PC-3 (cell line): ENCODE measurements at regions not wholly inside any gene's neighbourhood (a gene's known extent, or its start where the extent isn't known, plus 50 kb on each side); places are given as distances from the start of the nearest gene placed in this dataset.

ENCODE experiments used
- ATAC-seq: fragments of 200-7000 bp; cut with Tn5 transposase; 2 replicates; pipeline ENCODE4 v1.9.1; 2020; ENCODE audit warnings: mild to moderate bottlenecking, moderate library complexity
- BruUV-seq: library from RNA; stranded (reverse); fragments of 400-500 nt; replicated peaks from 2 replicates; lab custom pipeline; 2021; lab: Mats Ljungman, UMichigan
- CTCF ChIA-PET: fragments of 300-600 bp; sonication (Branson Sonifier 250); formaldehyde crosslinking; loops from one replicate; lab custom pipeline; 2022; ENCODE audit warnings: antibody characterized with exemption; lab: Charles Lee
- POLR2A ChIA-PET: fragments of 300-600 bp; sonication (Branson Sonifier 250); formaldehyde crosslinking; loops from one replicate; lab custom pipeline; 2022; ENCODE audit warnings: antibody characterized with exemption; ENCODE audit not compliant: unreplicated experiment; lab: Charles Lee
- DNase-seq: peaks from one replicate; pipeline ENCODE4 v3.0.0-alpha.2; 2015
- H2AFZ ChIP-seq: fragments of 300-600 bp; sonication (generic); 2 replicates; pipeline ENCODE4 v1.6.0; 2016; ENCODE audit warnings: antibody characterized with exemption, low read length
- H3F3A ChIP-seq: fragments of 300-600 bp; sonication (generic); one replicate; pipeline ENCODE4 v1.6.0; 2017; ENCODE audit warnings: antibody characterized with exemption, low read length, control low read depth, mild to moderate bottlenecking; ENCODE audit not compliant: unreplicated experiment
- H3K27ac ChIP-seq: fragments of 300-600 bp; sonication (generic); 2 replicates; pipeline ENCODE4 v1.5.1; 2016; ENCODE audit warnings: mild to moderate bottlenecking, low read length
- H3K27me3 ChIP-seq: fragments of 300-600 bp; sonication (generic); 2 replicates; pipeline ENCODE4 v1.6.1; 2016; ENCODE audit warnings: low read length, mixed read lengths
- H3K36me3 ChIP-seq: fragments of 300-600 bp; sonication (generic); 2 replicates; pipeline ENCODE4 v1.6.1; 2016; ENCODE audit warnings: low read depth, mixed run types, low read length, mixed read lengths
- H3K4me1 ChIP-seq: fragments of 300-600 bp; sonication (generic); 2 replicates; pipeline ENCODE4 v1.5.1; 2016; ENCODE audit warnings: low read length; ENCODE audit not compliant: insufficient read depth
- H3K4me2 ChIP-seq: fragments of 300-600 bp; sonication (generic); 2 replicates; pipeline ENCODE4 v1.6.0; 2016; ENCODE audit warnings: low read length
- H3K4me3 ChIP-seq: fragments of 300-600 bp; sonication (generic); 2 replicates; pipeline ENCODE4 v1.5.1; 2016; ENCODE audit warnings: mild to moderate bottlenecking, low read length, mixed read lengths
- H3K79me2 ChIP-seq: fragments of 300-600 bp; sonication (generic); 2 replicates; pipeline ENCODE4 v1.6.1; 2017; ENCODE audit warnings: low read length, mixed read lengths
- H3K9ac ChIP-seq: fragments of 300-600 bp; sonication (generic); 2 replicates; pipeline ENCODE4 v1.6.0; 2016; ENCODE audit warnings: mild to moderate bottlenecking, low read length
- H3K9me2 ChIP-seq: fragments of 300-600 bp; sonication (generic); replicated peaks from 2 replicates; pipeline ENCODE4 v1.6.1; 2016; ENCODE audit warnings: mixed run types, low read length, mixed read lengths
- H3K9me3 ChIP-seq: fragments of 300-600 bp; sonication (generic); 2 replicates; pipeline ENCODE4 v1.6.1; 2016; ENCODE audit warnings: low read length, mixed read lengths
- H4K20me1 ChIP-seq: fragments of 300-600 bp; sonication (generic); 2 replicates; pipeline ENCODE4 v1.6.1; 2016; ENCODE audit warnings: low read length, mixed read lengths
- EZH2 ChIP-seq: fragments of 300-600 bp; sonication (generic); IDR thresholded peaks from one replicate; pipeline ENCODE4 v1.6.1; 2017; ENCODE audit warnings: antibody characterized with exemption, mild to moderate bottlenecking, low read length; ENCODE audit not compliant: unreplicated experiment
- EZH2phosphoT487 ChIP-seq: fragments of 300-600 bp; sonication (generic); IDR thresholded peaks from 2 replicates; pipeline ENCODE4 v1.6.1; 2018; ENCODE audit warnings: mild to moderate bottlenecking, antibody characterized with exemption, low read length, borderline replicate concordance
- intact Hi-C: fragments of 100-400 bp; cut with micrococcal nuclease; formaldehyde crosslinking; loops from 2 replicates; pipeline ENCODE4 v1.9.0; 2023
- TF ChIP-seq, protein P1 (sequence below): fragments of 300-600 bp; sonication (generic); conservative IDR thresholded peaks from 2 replicates; pipeline ENCODE4 v1.5.1; 2017; ENCODE audit warnings: antibody characterized with exemption, low read depth, mild to moderate bottlenecking, low read length

DNA sequence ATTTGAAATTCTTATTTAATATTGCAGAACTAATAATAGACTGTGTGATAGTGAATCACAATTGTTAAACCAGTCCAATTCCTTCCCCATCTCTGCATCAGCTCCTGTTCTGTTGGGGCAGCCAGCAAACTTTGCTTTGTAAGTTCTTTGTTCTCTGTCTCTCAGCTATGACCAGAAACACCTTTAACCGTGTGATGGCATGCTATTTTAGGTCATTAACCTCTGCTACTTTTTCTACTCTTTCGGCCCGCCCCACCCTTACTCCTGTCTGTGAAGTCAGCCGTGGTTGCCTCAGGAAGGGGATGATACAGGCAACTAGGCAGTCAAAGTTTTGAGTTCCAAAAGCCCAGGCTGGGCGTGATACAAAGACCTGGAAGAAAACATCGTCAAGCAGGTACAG, 51.3 kb upstream of the EGFL6 start:
- H3K4me2 ChIP-seq = no peak overlapping the region
- no peak overlapping the region for H3K9ac ChIP-seq
- ChIA-PET CTCF (no interaction called here), POLR2A (no interaction called here)
- no peaks in the 10 kb centered on the region; the same call in 1 of the 2 replicates for H3K4me1 ChIP-seq
- DNase-seq (peak; percentile 3), ATAC-seq (no peak)
- no peaks in the 10 kb centered on the region for H4K20me1 ChIP-seq
- intact Hi-C loops = no loop called here
- no TSS peak for BruUV-seq
- H3K27me3 ChIP-seq = no peaks in the 10 kb centered on the region
- no peak overlapping the region; the same call in 1 of the 2 replicates for H3K27ac ChIP-seq
- H3K79me2 ChIP-seq = no peaks in the 10 kb centered on the region
- no peak overlapping the region for H3K4me3 ChIP-seq
- no peak for TF ChIP-seq EZH2phosphoT487
- TF ChIP-seq EZH2 = no peak
- TF ChIP-seq, protein P1, sequence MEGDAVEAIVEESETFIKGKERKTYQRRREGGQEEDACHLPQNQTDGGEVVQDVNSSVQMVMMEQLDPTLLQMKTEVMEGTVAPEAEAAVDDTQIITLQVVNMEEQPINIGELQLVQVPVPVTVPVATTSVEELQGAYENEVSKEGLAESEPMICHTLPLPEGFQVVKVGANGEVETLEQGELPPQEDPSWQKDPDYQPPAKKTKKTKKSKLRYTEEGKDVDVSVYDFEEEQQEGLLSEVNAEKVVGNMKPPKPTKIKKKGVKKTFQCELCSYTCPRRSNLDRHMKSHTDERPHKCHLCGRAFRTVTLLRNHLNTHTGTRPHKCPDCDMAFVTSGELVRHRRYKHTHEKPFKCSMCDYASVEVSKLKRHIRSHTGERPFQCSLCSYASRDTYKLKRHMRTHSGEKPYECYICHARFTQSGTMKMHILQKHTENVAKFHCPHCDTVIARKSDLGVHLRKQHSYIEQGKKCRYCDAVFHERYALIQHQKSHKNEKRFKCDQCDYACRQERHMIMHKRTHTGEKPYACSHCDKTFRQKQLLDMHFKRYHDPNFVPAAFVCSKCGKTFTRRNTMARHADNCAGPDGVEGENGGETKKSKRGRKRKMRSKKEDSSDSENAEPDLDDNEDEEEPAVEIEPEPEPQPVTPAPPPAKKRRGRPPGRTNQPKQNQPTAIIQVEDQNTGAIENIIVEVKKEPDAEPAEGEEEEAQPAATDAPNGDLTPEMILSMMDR = no peak
- H3K9me2 ChIP-seq = no peaks in the 10 kb centered on the region
- no peaks in the 10 kb centered on the region for H3K9me3 ChIP-seq
- no peak overlapping the region for H2AFZ ChIP-seq
- H3K36me3 ChIP-seq = no peaks in the 10 kb centered on the region
- no peaks in the 10 kb centered on the region for H3F3A ChIP-seq

DNA sequence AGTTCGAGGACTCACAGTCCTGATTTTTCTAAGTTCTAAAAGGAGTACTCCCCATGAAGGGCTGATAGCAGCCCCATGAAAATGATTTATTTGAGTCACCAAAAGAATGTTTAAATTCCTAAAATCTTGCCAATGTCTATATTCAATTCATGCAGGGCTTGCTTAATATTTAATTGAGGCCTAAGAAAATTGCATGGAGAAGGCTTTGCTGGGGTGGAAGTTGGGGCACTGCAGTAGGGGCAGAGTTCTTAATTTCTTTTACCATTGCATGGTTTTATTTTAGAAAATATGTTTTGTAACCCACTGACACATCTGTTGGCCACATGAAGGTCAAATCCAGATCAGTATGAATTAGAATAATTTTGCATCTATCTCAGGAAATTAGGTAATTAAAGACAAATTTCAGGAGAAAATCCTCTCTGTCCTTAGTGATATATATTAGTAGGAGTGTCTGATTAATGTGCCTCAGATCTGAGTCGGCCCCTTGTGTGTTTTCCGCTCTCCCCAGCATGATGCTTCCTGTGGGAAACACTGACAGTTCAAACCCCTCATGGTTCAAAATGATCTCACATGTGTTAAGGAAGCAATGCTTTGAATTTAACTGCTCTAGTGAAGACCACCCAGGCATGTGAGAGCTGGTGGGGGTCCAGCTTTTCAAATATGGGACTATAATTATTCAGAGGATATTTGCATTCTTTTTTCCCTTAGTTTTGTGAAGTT, 54.0 kb upstream of the EGFL6 start:
- Histone ChIP-seq H3K27ac (no peak overlapping the region), H3K9me2 (no peaks in the 10 kb centered on the region), H3K4me1 (no peaks in the 10 kb centered on the region; the same call in 1 of the 2 replicates), H3K4me2 (no peak overlapping the region), H3F3A (no peaks in the 10 kb centered on the region), H3K79me2 (no peaks in the 10 kb centered on the region), H2AFZ (no peak overlapping the region), H3K9ac (no peak overlapping the region), H3K27me3 (no peaks in the 10 kb centered on the region), H4K20me1 (no peaks in the 10 kb centered on the region), H3K36me3 (no peaks in the 10 kb centered on the region), H3K9me3 (no peaks in the 10 kb centered on the region), H3K4me3 (no peak overlapping the region)
- ATAC-seq (no peak), DNase-seq (no peak)
- ChIA-PET CTCF (no interaction called here), POLR2A (no interaction called here)
- intact Hi-C loops = no loop called here
- TF ChIP-seq, protein P1 = no peak
- TF ChIP-seq EZH2phosphoT487 = no peak
- TF ChIP-seq EZH2 = no peak
- BruUV-seq = no TSS peak

DNA sequence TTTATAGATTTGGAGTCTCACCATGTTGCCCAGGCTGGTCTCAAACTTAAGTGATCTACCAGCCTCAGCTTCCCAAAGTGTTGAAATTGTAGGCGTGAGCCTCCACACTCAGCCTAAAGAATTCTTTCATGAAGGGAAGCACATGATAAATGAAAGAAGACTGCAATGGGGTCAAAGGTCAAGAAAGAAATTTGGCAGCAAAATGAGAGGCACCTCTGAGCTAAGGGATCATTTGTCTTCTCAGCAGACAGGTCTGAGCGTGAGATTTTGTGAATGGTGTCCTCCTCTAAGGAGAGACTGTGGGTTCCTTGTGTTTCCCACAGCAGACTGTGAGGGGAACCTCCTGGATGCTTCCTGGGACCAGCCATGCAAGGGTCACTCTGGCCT, 57.5 kb upstream of the EGFL6 start:
- Histone ChIP-seq H3K9ac (no peak overlapping the region), H3K4me1 (no peaks in the 10 kb centered on the region), H3K36me3 (no peaks in the 10 kb centered on the region), H2AFZ (no peak overlapping the region), H3K27me3 (no peaks in the 10 kb centered on the region), H3K27ac (no peak overlapping the region), H3K79me2 (no peaks in the 10 kb centered on the region), H3K4me2 (no peak overlapping the region), H3K9me2 (no peaks in the 10 kb centered on the region), H3K4me3 (no peak overlapping the region), H3F3A (no peaks in the 10 kb centered on the region), H3K9me3 (no peaks in the 10 kb centered on the region), H4K20me1 (no peaks in the 10 kb centered on the region)
- TF ChIP-seq EZH2phosphoT487 (no peak), EZH2 (no peak)
- TF ChIP-seq, protein P1 = no peak
- ChIA-PET CTCF (no interaction called here), POLR2A (no interaction called here)
- no TSS peak for BruUV-seq
- DNase-seq (no peak), ATAC-seq (no peak)
- intact Hi-C loops = no loop called here
